NCI-H2171 treated with DMSO at 0.1 percent for 48 hours (cell line): ENCODE measurements at regions not wholly inside any gene's neighbourhood (a gene's known extent, or its start where the extent isn't known, plus 50 kb on each side); places are given as distances from the start of the nearest gene placed in this dataset.
"Not testable (repeated sequence)": the region's sequence is repeated elsewhere in the genome, so short reads cannot be mapped to it uniquely, and the experiment has no call there.

ENCODE experiments used
- DNase-seq: peaks from one replicate; lab custom pipeline; 2025; lab: John Stamatoyannopoulos, UW

DNA sequence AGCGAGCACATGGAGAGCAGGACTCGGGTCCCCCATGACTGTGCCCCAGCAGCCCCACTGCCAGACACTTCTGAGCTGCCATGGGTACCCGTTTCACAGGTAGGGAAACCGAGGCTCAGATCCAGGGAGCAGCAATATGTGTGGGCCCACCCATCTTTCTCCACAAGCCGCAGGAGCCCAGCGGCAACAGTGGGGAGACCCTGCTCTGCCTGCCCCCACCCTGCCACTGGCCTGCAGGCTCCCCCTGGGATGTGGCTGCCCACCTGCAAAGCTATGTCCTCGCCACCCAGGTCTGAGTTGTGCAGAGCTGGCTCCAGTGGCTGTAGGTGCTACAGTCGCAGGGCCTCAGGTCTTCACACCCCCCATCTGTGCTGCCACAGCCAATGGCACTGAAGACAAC is 50.6 kb upstream of the C1QTNF9B start:
- no peak for DNase-seq

DNA sequence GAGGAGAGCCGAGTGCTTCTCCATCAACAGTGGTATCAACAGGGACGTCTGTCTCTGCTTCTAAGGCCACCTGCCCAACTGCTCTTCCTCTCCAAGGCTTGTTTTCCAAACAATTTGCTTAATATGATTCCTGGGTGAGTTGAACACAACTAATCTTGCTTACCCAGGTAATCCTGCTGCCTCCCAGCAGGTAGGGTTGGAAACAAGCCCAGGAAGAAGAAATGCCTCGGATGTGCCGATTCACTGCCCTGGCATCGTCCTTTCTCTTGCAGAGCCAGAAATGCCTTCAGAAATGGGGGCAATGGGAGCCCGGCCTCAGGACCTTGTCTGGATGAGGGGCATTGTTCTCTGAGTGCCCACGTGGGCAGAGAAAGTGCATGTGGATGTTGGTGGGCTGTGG is 51.9 kb upstream of the C1QTNF9B start:
- no peak for DNase-seq

DNA sequence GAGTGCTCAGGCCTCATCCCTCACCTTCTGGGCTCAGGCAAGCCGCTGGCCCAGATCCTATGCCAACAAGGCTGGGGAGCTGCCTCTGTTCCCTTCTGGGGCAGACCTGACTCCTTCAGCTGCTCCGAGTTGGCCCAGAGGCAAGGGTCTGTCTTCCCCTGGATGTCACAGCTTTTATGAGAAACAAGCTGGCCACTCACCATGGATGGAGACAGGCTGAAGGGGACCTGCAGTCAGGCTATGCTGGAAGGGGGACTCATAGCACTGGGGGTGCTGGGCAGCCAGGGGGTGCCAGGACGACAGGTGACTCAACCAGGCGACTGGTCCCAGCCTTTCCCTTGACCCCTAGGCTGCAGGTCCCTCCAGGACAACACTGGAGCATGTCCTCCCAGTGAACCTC is 52.4 kb upstream of the C1QTNF9B start:
- no peak for DNase-seq

DNA sequence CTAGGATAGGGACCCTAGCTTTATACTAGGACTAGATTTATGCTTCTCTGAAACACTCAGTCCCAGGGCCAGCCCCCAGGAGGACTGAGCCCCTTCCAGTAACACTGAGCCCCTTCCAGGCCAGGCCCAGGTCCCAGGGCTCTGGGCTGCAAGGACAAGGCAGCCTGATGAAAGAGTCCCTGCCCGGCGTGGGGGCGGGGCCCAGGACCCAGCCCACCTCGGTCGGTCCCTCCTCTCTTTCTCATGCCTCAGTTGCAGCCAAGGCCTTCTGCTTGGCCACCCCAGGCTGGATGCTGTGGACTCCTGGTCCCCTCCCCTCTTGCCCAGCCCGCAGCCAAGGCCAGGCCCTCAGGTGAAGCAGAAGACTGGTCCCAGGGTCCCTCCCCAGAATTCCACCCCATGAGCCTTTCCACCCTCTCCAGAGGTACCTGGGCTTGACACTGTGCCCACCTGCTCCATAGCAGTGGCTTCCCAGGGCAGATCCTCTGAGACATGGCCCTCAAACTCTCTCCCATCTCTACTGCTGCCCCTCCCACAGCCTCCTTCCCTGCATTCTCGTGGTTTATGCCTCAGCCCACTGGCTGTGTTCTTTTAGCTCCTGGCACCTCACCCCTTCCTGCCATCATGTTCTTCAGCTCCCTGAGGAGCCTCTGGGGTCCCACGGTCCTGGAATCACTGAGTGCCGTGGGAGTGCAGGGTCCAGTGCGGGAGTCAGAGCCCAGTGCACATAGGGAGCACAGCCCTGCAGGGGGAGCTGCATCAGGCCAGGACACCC is 53.6 kb upstream of the C1QTNF9B start:
- DNase-seq, result no peak

DNA sequence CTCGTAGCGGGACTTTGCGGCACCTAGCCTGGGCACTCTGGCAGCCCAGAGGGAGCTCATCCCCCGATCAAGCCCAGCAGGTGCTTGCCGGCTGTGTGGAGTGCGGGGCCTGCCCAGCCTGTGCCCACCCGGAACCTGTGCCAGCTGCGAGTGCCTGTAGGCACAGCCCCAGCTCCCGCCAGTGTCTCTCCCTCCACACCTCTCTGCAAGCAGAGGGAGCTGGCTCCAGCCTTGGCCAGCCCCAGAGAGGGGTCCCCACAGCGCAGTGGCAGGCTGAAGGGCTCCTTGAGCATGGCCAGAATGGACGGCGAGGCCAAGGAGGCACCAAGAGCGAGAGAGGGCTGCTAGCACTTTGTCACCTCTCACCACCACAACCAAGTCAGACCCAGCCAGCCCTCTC is 55.5 kb upstream of the C1QTNF9B start:
- no peak for DNase-seq

DNA sequence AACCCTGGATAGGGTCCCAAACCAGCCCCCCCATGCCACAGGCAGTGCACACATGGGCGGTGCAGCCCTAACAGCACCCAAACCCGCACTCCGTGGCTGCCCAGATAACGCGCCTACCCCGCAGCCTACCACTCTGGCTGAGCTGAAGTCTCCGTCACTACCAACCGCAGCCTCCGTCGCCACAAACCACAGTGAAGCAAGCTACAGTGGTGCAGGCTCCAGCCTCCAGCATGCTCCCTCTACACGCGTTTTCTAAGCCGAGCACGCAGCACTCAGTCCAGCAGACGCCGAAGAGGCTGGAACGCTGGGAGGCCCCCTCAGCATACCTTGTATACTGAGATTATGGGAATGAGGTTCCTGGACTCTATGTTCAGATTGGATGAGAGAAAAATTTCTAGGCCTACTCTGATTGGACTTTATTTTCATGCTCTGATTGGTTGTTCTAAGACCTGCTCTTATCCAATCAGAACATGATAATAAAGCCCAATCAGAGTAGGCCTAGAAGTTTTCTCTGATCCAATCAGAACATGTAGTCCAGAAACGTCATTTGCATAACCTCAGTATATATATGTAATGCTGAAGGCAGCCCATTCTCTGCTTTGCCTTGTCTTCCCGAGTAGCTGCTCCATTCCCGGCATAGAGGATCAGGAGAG is 56.7 kb upstream of the C1QTNF9B start:
- no peak for DNase-seq

DNA sequence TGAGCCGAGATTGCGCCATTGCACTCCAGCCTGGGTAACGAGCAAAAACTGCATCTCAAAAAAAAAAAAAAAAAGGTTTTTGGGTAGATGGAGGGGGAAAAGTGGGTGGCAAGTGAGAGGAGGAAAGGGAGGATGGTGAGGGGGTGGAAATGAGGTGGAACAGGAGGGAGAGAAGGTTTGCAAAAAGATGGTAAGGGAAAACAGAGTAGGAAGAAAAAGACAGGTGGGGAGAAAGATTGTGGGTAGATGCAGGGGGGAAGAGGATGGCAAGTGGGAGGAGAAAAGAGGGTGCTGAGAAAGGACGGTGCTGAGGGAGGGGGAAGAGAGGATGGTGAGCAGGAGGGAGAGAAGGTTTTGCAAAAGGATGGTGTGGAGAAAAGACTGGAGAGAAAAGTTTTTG is 57.8 kb upstream of the C1QTNF9B start:
- no peak for DNase-seq

DNA sequence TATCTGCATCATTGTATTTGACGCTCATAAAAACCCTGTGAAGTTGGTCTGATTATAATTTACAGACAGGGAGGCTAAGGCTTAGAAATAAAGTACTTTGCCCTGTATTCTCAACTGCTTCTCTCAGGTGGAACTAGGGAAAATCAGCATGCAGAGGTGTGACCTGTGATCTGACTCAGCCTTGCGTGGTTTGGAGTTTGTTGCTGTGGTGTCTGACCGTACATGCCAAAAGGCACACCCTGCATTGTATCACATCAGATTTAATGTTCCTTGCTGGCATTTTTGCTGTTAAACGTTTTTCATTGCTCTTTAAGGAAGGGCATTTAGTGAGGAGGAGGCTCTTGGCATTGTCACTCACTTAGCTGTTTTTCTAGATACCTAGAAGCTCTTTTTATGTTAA is 58.8 kb upstream of the C1QTNF9B start:
- DNase-seq, result no peak

DNA sequence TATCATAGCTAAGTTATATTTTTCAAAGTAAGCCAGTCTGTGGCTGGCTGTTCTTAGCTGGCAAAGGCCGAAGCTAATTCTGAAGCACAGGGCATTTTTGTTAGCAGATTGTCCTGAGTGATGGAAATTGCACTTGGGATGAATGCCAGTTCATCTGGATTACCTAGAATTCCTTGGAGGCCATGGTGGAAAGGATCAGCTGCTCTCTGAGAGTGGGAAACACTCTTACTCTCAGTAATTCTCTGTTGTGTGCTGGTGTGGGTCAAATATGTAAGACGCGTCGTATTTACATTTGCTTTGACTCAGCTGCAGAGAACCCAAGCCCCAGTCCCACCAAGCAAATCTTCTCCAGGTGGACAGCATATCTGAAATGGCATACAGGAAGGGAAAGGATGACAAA is 60.7 kb upstream of the C1QTNF9B start:
- no peak for DNase-seq

DNA sequence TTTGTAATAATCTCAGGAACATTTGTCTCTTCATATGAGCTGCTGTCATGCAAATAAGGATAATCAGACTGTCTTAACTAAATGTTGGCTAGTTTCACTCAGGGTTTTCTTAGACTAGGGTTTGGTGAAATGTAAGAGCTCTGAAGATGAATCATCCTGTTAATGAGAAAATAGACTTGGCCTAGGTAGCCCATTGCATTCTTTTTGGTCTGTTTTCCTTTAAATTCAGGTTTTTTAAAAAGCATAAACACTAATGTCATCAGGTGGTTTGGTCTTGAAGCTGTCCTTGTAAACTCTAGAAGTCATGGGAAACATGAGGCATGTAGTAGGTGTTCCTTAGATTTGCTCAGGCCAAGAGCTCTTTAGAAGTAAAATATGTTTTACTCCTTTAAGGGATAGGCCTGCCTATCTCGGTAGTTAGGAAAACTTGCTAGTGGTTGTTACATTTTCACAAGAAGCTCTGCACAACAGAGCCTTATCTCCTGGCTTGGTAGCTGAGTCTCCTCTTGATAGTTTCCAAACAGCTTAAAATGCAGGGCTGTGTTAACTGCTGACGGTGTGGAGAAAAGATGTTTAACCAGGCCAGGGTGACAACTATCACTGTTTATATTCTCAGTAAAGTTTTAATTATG is 62.0 kb upstream of the C1QTNF9B start:
- DNase-seq, result no peak

DNA sequence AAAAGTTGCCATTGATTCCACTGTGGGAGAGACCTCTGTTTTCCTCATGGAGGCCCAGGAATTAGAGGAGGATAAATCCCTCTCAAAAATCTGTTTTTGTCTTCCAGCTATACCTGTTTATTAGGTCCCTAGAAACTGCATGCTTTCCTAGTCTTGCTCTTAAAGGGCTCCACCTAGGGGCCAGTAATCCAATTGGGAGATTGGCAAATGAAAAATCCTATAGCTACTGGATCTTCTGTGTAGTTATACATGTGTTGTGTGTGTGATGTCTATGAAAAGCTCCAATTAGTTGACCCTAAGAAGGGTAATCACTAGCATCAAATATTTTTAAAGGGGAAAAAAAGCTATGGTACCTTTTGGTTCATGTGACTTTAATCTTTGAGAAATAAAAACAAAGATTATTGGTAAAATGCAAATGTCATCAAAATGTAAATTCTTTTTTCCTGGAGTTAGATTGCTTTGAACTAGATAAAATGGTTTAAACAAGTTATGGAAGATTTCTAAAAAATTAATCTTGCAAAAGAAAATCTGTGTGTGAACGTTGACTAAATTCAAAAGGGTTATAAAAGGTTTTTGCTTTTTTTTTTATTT is 63.4 kb upstream of the C1QTNF9B start:
- peak; percentile 32 for DNase-seq

DNA sequence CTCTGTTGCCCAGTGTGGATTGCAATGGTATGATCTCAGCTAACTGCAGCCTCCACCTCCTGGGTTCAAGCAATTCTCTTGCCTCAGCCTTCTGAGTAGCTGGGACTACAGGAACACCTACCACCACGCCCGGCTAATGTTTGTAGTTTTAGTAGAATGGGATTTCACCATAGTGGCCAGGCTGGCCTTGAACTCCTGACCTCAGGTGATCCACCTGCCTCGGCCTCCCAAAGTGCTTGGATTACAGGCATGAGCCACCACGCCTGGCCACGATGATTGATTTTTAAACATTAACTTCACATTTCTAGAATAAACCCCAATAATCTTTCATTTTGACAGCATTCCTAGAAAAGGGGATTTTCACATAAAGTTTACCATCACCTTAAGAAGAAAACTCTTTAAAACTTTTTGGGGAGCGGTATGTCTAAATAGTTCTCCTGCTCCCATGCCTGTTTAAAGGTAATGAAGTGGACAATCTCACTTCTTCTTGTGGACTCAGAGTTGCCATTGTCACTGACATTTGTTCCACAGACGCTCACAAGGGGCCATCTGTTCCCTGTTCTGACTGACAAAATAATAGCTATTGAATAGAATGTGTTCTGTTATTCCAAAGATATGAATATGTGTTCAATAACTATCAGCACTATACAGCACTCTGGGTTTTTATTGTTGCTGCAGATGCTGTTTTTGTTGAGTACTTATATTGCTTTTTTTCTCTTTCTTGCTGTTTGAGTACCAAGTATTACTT is 66.1 kb upstream of the C1QTNF9B start:
- DNase-seq, result no peak

DNA sequence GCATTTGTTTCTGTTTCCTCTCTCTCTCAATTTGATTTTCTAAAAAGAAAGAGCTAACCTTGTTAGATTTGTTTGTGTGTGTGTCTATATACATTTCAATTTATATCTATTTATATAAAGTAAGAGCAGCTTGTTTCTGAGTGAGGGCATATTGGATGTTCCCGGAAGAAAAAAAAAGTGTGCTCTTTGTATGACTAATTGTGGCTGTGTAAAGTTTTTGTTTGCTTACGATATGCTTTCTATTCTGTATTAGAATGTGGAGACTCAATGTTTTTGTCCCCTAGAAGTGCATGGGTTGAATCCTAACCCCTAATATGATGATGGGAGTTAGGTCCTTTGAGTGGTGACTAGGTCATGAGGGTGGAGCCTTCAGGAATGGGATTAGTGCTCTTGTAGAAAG is 66.6 kb upstream of the C1QTNF9B start:
- DNase-seq, result no peak

DNA sequence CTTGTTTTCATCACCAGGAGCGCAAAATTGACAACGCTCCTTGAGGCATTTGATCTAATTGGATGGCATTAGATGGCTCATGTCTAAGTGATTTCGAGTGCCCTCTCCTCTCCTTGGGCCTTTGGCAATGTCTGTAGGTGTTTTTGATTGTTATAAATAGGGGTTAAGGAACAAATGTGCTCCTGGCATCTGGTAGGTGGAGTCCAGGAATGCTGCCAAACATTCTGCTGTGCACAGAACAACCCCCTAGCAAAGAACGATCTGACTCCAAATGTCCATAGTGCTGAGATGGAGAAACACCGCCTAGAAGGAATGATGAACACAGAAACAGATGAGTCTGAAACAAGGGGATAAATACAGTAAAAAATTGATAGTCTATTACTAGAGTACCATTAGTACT is 68.0 kb upstream of the C1QTNF9B start:
- DNase-seq, result peak; percentile 41

DNA sequence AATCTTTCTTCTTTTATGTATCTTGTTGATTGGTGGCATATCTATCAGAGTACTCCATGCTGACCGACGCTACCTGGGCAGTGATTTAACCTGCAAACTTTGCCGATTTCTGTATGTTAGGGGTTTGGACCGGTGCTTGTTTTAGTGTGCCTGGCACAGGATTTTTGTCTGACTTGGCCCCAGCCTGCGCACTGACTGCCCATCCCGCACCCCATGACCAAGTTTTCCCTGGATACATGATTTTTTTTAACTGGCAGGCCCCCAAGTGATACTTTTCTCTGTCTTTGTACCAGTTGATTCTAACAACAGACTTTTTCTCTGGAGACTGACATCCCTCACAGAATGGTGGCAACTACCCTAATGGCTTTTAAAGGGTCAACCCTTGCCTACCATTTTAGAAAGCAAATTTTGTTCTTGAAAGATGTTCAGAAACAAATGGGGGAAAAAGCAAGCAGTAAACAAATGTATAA is 69.0 kb upstream of the C1QTNF9B start:
- DNase-seq, result no peak

DNA sequence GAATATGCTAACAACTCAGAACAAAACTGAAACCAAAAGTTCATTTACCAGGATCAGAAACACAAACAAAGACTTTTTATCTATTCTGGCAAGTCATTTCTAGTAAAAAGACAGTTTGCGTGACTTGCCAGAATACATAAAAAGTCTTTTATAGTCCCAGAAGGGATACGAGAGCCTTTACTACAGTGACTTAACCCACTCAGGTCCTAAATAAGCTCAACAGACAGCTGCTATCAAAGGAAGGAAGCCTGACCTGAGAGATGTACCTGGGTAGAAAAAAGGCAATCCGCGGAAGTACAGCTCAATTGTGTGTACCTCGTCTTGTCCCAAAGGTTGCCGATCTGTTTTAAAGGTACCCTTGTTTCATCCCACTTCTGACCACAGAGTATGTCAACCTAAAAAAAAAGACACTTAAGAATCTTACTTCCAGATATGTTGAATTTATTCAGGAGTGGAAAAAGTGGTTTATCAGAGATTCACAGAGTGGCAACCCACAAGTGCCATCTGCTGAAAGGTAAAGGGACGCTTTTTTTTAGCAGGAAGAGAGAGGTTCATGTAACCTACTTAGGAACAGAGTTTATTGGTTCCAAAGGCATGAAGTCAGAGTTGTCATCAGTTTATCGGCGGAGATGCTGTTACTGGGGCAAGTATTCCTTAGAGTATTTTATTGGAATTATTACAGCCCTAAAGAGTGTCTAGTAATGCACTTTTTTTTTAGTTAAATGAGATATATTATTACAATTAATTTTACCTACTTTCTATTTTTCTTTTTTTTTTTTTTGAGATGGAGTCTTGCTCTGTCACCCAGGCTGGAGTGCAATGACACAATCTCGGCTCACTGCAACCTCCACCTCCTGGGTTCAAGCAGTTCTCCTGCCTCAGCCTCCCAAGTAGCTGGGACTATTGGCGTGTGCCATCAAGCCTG is 69.7 kb upstream of the C1QTNF9B start:
- no peak for DNase-seq

DNA sequence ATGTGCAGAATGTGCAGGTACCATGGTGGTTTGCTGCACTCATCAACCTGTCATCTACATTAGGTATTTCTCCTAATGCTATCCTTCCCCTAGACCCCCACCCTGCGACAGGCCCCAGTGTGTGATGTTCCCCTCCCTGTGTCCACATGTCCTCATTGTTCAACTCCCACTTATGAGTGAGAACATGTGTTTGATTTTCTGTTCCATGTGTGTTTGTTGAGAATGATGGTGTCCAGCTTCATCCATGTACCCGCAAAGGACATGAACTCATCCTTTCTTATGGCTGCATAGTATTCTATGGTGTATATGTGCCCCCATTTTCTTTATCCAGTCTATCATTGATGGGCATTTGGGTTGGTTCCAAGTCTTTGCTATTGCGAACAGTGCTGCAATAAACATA is 70.5 kb upstream of the C1QTNF9B start:
- DNase-seq, result not testable (repeated sequence)

DNA sequence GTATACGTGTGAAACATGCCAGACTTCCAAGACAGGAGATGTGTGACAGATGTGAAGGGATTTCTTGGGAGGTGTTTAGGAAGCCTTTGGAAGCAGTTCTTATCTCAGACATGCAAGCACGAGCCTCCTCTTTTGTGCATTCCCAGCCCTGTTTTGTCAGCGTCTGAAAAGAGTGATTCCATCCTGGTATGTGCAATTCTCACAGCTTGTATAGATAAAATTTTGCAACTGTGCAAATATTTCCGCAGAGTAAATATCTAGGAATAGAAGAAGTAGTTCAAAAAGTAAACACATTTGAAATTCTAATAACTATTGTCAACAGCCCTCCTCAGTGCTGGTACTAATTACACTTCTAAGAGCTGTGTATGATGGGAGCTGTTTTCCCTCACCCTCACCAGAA is 72.3 kb upstream of the C1QTNF9B start:
- no peak for DNase-seq

DNA sequence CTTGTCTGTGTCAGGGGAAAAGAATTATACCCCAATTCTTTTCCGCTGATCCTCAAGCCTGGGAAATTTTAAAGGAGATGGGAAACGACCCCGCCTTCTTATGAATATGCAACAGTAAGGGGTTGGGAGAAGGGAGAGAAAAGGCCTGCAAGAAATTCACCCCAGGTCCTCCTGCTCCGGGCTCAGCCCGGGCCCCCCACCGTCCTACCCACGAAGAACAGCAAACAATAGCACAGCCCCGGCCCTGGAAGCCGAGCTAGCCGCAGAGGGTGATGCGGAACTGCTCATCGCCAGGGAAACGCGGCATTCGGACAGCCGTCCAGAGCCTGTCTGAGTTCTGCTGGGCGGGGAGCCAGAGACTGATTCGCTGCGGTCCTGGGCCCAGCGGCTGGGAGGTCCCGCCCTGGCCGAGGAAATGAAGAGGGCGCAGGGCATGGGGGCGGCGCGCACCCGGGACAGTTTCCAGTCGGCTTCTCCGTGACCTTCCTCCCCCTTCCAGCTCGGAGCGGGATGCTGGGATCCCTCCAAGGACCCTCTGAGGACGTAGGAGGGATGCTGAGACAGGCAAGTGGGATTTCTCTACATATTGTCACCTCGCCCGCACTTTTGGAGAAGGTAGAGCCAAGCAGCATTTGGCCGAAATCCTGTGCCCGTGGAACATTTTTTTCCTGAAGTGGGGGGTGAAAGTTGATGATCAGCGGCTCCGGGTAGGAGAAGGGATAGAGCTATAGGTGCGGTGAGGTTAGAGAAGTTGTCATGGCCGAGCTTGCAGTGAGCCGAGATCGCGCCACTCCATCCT is 82.3 kb upstream of the C1QTNF9B start:
- DNase-seq, result no peak

DNA sequence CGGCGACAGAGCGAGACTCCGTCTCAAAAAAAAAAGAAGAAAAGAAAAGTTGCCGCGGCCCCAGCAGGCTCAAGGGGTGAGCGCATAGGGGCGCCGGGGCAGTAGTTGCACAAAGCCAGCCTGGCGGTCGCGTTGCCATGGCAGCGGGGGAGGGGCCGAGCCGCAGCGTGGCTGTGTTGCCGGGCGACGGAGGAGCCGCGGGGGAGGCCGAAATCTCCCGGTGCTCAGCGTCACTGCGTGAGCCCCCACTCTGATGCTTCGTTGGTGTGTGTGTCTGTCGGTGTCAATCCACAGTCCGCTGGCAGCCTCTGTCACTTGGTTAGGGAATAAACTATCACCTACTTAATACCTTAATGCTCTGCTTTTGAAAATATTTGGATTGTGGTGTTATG is 82.9 kb upstream of the C1QTNF9B start:
- DNase-seq, result no peak
